ENCODE measurements at regions not wholly inside any gene's neighbourhood (a gene's known extent, or its start where the extent isn't known, plus 50 kb on each side); places are given as distances from the start of the nearest gene placed in this dataset.

- no peak for DNase-seq
These were observed 87.3 kb upstream of the ZNF618 start for GRCh38 chr9:113788616-113789330.

GRCh38 chr9:113790093-113790492 is 86.0 kb upstream of the ZNF618 start:
- DNase-seq: no peak

GRCh38 chr9:113793558-113793957 is 82.6 kb upstream of the ZNF618 start:
- DNase-seq: no peak

- no peak for DNase-seq
These were observed 81.4 kb upstream of the ZNF618 start for GRCh38 chr9:113794721-113795120.

GRCh38 chr9:113795811-113796392 is 80.2 kb upstream of the ZNF618 start:
- DNase-seq: no peak

- no peak for DNase-seq
These were observed 79.3 kb upstream of the ZNF618 start for GRCh38 chr9:113796646-113797426.

- DNase-seq: no peak
These were observed 77.8 kb upstream of the ZNF618 start for GRCh38 chr9:113798062-113799030.

- no peak for DNase-seq
These were observed 75.8 kb upstream of the ZNF618 start for GRCh38 chr9:113800276-113800675.

GRCh38 chr9:113803811-113804589 is 72.1 kb upstream of the ZNF618 start:
- no peak for DNase-seq

GRCh38 chr9:113805486-113806132 is 70.5 kb upstream of the ZNF618 start:
- DNase-seq: no peak

- DNase-seq: peak; percentile 20
These were observed 68.7 kb upstream of the ZNF618 start for GRCh38 chr9:113807173-113808061.

- no peak for DNase-seq
These were observed 67.4 kb upstream of the ZNF618 start for GRCh38 chr9:113808391-113809358.

GRCh38 chr9:113817171-113817570 is 58.9 kb upstream of the ZNF618 start:
- DNase-seq: no peak

- no peak for DNase-seq
These were observed 57.7 kb upstream of the ZNF618 start for GRCh38 chr9:113818391-113818790.

- DNase-seq: no peak
These were observed 53.8 kb upstream of the ZNF618 start for GRCh38 chr9:113822315-113822714.

GRCh38 chr9:113823421-113823820 is 52.7 kb upstream of the ZNF618 start:
- no peak for DNase-seq
